ENCODE measurements at regions not wholly inside any gene's neighbourhood (a gene's known extent, or its start where the extent isn't known, plus 50 kb on each side); places are given as distances from the start of the nearest gene placed in this dataset.

DNA sequence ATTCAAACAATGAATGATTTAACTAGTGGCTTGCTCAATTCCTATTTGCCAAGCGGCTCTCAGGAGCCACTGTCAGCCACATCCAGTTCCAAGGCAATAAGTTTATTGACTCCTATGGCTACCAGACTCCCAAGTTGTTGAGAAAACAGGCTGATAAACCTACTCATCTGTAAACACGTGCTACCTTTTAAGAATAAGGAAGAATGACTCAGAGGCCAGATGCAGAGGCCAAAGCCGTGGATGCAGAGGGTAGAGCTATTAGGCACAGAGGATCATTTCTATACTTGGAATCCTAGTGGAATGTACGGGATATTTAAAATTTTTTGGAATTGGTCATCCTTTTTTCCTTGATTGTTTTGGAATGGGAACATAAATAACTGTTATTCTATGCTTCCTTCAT, 1921.1 kb downstream of the OLFM4 start:
- H3K4me1 ChIP-seq (ENCODE audit: control insufficient read depth, extremely low read depth, insufficient read depth, low read length) = no peaks in the 10 kb centered on the region
- no peaks in the 10 kb centered on the region for H3K27me3 ChIP-seq (ENCODE audit: control insufficient read depth, insufficient read depth, low read length)
- H3K4me3 ChIP-seq (replicated peaks in 1 of 4; ENCODE audit: control extremely low read depth in 1 of 4, insufficient read depth in 1 of 4, low read depth in 3 of 4, low read length in 4 of 4) = no peak overlapping the region
- DNase-seq (ENCODE audit: low read depth in 2 of 2) = no peak
- no peaks in the 10 kb centered on the region for H3K36me3 ChIP-seq (ENCODE audit: control insufficient read depth, insufficient read depth, low read length)
- H3K9ac ChIP-seq (ENCODE audit: insufficient read depth, low read length) = no peak overlapping the region
- no peak overlapping the region for H2AFZ ChIP-seq (ENCODE audit: low read length)
- no peak overlapping the region for H3K4me2 ChIP-seq (ENCODE audit: extremely low read depth, insufficient read depth, low read length)
- H4K20me1 ChIP-seq (ENCODE audit: control insufficient read depth, extremely low read depth, insufficient read depth, low read length) = no peaks in the 10 kb centered on the region
- H3K79me2 ChIP-seq (ENCODE audit: control insufficient read depth, insufficient read depth, low read length) = no peaks in the 10 kb centered on the region
- no peak overlapping the region for H3K27ac ChIP-seq (ENCODE audit: insufficient read depth, low read length)
- TF ChIP-seq, protein P1, sequence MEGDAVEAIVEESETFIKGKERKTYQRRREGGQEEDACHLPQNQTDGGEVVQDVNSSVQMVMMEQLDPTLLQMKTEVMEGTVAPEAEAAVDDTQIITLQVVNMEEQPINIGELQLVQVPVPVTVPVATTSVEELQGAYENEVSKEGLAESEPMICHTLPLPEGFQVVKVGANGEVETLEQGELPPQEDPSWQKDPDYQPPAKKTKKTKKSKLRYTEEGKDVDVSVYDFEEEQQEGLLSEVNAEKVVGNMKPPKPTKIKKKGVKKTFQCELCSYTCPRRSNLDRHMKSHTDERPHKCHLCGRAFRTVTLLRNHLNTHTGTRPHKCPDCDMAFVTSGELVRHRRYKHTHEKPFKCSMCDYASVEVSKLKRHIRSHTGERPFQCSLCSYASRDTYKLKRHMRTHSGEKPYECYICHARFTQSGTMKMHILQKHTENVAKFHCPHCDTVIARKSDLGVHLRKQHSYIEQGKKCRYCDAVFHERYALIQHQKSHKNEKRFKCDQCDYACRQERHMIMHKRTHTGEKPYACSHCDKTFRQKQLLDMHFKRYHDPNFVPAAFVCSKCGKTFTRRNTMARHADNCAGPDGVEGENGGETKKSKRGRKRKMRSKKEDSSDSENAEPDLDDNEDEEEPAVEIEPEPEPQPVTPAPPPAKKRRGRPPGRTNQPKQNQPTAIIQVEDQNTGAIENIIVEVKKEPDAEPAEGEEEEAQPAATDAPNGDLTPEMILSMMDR (conservative IDR thresholded peaks at IDR 0.05 in 1 of 2, IDR thresholded peaks at IDR 0.05 in 1 of 2; ENCODE audit: low read depth in 1 of 2, low read length in 2 of 2) = no peak
- TF ChIP-seq EZH2 (IDR thresholded peaks at IDR 0.05; ENCODE audit: low read length, missing control alignments) = no peak
- no peaks in the 10 kb centered on the region for H3K9me3 ChIP-seq (ENCODE audit: control insufficient read depth, insufficient read depth, low read depth, low read length)

DNA sequence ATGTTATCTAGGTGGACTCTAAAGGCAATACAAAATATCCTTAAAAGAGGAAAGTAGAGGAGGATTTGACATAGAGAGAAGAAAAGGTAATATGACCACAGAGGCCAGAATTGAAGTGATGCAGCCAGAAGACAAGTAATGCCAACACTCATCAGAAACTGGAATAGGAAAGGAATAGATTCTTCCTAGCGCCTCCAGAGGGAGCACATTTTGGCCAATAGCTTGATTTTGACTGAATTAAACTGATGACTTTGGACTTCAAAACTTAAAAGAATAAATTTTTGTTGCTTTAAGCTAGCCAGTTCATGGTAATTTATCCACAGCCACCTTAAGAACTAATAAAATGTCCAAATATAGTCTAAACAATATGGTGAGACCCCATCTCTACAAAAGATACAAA, 1921.9 kb downstream of the OLFM4 start:
- Histone ChIP-seq H2AFZ (ENCODE audit: low read length) (no peak overlapping the region), H3K9me3 (ENCODE audit: control insufficient read depth, insufficient read depth, low read depth, low read length) (no peaks in the 10 kb centered on the region), H3K36me3 (ENCODE audit: control insufficient read depth, insufficient read depth, low read length) (no peaks in the 10 kb centered on the region), H3K27ac (ENCODE audit: insufficient read depth, low read length) (no peak overlapping the region), H4K20me1 (ENCODE audit: control insufficient read depth, extremely low read depth, insufficient read depth, low read length) (no peaks in the 10 kb centered on the region), H3K79me2 (ENCODE audit: control insufficient read depth, insufficient read depth, low read length) (no peaks in the 10 kb centered on the region), H3K9ac (ENCODE audit: insufficient read depth, low read length) (no peak overlapping the region), H3K4me2 (ENCODE audit: extremely low read depth, insufficient read depth, low read length) (no peak overlapping the region), H3K27me3 (ENCODE audit: control insufficient read depth, insufficient read depth, low read length) (no peaks in the 10 kb centered on the region), H3K4me1 (ENCODE audit: control insufficient read depth, extremely low read depth, insufficient read depth, low read length) (no peaks in the 10 kb centered on the region), H3K4me3 (replicated peaks in 1 of 4; ENCODE audit: control extremely low read depth in 1 of 4, insufficient read depth in 1 of 4, low read depth in 3 of 4, low read length in 4 of 4) (no peak overlapping the region)
- no peak for DNase-seq (ENCODE audit: low read depth in 2 of 2)
- TF ChIP-seq, protein P1 (conservative IDR thresholded peaks at IDR 0.05 in 1 of 2, IDR thresholded peaks at IDR 0.05 in 1 of 2; ENCODE audit: low read depth in 1 of 2, low read length in 2 of 2) = no peak
- no peak for TF ChIP-seq EZH2 (IDR thresholded peaks at IDR 0.05; ENCODE audit: low read length, missing control alignments)

DNA sequence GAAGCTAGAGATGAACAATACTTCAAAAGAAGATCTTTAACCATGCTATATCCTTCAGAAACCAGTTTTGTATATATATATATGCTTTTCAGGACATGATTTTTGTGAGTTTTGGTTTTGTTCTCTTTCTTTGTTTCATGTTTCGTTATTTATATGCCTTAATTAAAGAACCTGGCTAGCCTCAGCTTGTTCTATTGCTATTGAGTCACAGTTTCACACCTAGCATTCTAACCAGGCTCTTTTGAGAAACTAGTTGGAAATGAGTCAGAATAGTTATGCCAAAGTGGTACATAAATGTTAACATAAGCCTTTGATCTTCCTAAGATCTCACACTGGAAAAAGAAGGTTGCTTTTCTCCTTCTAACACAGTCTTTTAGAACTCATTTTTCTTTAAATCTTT, 1925.2 kb downstream of the OLFM4 start:
- no peak for DNase-seq (ENCODE audit: low read depth in 2 of 2)
- H3K36me3 ChIP-seq (ENCODE audit: control insufficient read depth, insufficient read depth, low read length) = no peaks in the 10 kb centered on the region
- TF ChIP-seq, protein P1 (conservative IDR thresholded peaks at IDR 0.05 in 1 of 2, IDR thresholded peaks at IDR 0.05 in 1 of 2; ENCODE audit: low read depth in 1 of 2, low read length in 2 of 2) = no peak
- TF ChIP-seq EZH2 (IDR thresholded peaks at IDR 0.05; ENCODE audit: low read length, missing control alignments) = no peak
- no peaks in the 10 kb centered on the region for H3K79me2 ChIP-seq (ENCODE audit: control insufficient read depth, insufficient read depth, low read length)
- no peak overlapping the region for H2AFZ ChIP-seq (ENCODE audit: low read length)
- no peaks in the 10 kb centered on the region for H3K9me3 ChIP-seq (ENCODE audit: control insufficient read depth, insufficient read depth, low read depth, low read length)
- H3K4me1 ChIP-seq (ENCODE audit: control insufficient read depth, extremely low read depth, insufficient read depth, low read length) = no peaks in the 10 kb centered on the region
- no peak overlapping the region for H3K4me2 ChIP-seq (ENCODE audit: extremely low read depth, insufficient read depth, low read length)
- H3K27me3 ChIP-seq (ENCODE audit: control insufficient read depth, insufficient read depth, low read length) = no peaks in the 10 kb centered on the region
- H4K20me1 ChIP-seq (ENCODE audit: control insufficient read depth, extremely low read depth, insufficient read depth, low read length) = no peaks in the 10 kb centered on the region
- H3K27ac ChIP-seq (ENCODE audit: insufficient read depth, low read length) = no peak overlapping the region
- no peak overlapping the region for H3K9ac ChIP-seq (ENCODE audit: insufficient read depth, low read length)
- no peak overlapping the region for H3K4me3 ChIP-seq (replicated peaks in 1 of 4; ENCODE audit: control extremely low read depth in 1 of 4, insufficient read depth in 1 of 4, low read depth in 3 of 4, low read length in 4 of 4)
